DMS53 treated with DMSO at 0.1 percent for 48 hours (cell line): ENCODE measurements at regions not wholly inside any gene's neighbourhood (a gene's known extent, or its start where the extent isn't known, plus 50 kb on each side); places are given as distances from the start of the nearest gene placed in this dataset.
"Not testable (repeated sequence)": the region's sequence is repeated elsewhere in the genome, so short reads cannot be mapped to it uniquely, and the experiment has no call there.

Source experiments
- DNase-seq: peaks from one replicate; lab custom pipeline; 2025; ENCODE audit not compliant: unreplicated experiment; lab: John Stamatoyannopoulos, UW

- DNase-seq = no peak
These were observed 1919.8 kb upstream of the AGA start for GRCh38 chr4:179361978-179362486.

- not testable (repeated sequence) for DNase-seq
These were observed 1923.7 kb upstream of the AGA start for GRCh38 chr4:179365932-179366331.

GRCh38 chr4:179372242-179372641, 1930.0 kb upstream of the AGA start:
- DNase-seq = no peak

- no peak for DNase-seq
These were observed 1930.5 kb upstream of the AGA start for GRCh38 chr4:179372746-179373145.

GRCh38 chr4:179378847-179379246, 1936.6 kb upstream of the AGA start:
- DNase-seq = not testable (repeated sequence)

GRCh38 chr4:179392787-179393186, 1950.5 kb upstream of the AGA start:
- no peak for DNase-seq

- DNase-seq = peak; percentile 57
These were observed 1956.2 kb upstream of the AGA start for GRCh38 chr4:179398414-179398813.

- no peak for DNase-seq
These were observed 1957.0 kb upstream of the AGA start for GRCh38 chr4:179399054-179399782.

GRCh38 chr4:179415037-179415846, 1973.0 kb upstream of the AGA start:
- peak; percentile 12 for DNase-seq

GRCh38 chr4:179415847-179416223, 1973.6 kb upstream of the AGA start:
- DNase-seq = peak; percentile 76

- no peak for DNase-seq
These were observed 1975.1 kb upstream of the AGA start for GRCh38 chr4:179417357-179417756.

GRCh38 chr4:179437962-179438361, 1995.7 kb upstream of the AGA start:
- no peak for DNase-seq

- DNase-seq = no peak
These were observed 1999.4 kb upstream of the AGA start for GRCh38 chr4:179441596-179441995.

GRCh38 chr4:179447308-179447707, 2005.1 kb upstream of the AGA start:
- DNase-seq = no peak

GRCh38 chr4:179465131-179465797, 2023.0 kb upstream of the AGA start:
- DNase-seq = peak; percentile 19

GRCh38 chr4:179467878-179468277, 2025.6 kb upstream of the AGA start:
- DNase-seq = no peak

- no peak for DNase-seq
These were observed 2029.9 kb upstream of the AGA start for GRCh38 chr4:179472164-179472563.

- DNase-seq = no peak
These were observed 2036.4 kb upstream of the AGA start for GRCh38 chr4:179478608-179479007.

GRCh38 chr4:179485781-179486180, 2043.5 kb upstream of the AGA start:
- DNase-seq = no peak

GRCh38 chr4:179486570-179487335, 2044.5 kb upstream of the AGA start:
- DNase-seq = no peak
